Ramos (cell line): ENCODE measurements at regions not wholly inside any gene's neighbourhood (a gene's known extent, or its start where the extent isn't known, plus 50 kb on each side); places are given as distances from the start of the nearest gene placed in this dataset.
"Not testable (repeated sequence)": the region's sequence is repeated elsewhere in the genome, so short reads cannot be mapped to it uniquely, and the experiment has no call there.

Experiments
- in situ Hi-C: fragments of 300-500 bp; cut with MboI; formaldehyde crosslinking; loops from one replicate; pipeline ENCODE4 v1.14.3; 2022; ENCODE audit warnings: low sequenced_read_pairs; ENCODE audit not compliant: unreplicated experiment

DNA sequence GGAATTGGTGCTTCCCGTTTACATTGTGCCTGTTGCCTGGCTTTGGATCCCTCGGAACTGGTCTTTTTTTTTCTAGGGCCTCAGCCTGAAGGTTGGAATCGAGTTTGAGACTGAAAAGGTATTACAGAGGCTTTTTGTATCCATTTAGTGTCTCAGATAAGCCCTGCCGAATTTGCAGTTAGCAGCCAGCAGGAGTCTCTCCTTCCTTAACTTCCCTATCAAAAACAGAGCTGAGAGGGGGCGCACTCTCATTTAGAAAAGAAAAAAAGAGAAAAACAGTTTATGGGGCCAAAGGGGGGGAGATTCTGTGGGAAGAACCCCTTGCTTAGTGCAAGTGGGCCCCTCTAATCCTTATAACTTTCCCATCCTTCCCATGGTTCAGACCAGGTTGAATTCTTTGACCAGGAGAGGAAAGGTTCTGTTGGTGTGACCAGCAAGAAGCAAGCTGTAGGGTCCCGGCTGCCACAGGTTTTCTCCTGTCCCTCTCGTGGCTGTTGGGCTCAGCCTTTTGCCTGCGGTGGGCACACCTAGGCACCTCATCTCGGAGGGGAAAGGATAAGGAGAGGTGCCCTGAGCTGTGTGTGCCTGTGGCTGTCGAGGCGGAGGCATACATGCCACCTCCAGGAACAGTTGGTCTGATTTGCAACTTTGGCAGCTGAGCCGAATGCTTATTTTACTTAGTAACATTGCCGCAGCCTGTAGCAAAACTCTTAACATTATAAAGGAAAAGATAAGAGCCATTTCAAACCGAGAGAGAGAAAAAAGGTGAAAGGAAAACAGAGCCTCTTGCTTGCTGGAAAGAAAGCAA lies 565.0 kb upstream of the CNTN5 start:
- in situ Hi-C loops = no loop called here

DNA sequence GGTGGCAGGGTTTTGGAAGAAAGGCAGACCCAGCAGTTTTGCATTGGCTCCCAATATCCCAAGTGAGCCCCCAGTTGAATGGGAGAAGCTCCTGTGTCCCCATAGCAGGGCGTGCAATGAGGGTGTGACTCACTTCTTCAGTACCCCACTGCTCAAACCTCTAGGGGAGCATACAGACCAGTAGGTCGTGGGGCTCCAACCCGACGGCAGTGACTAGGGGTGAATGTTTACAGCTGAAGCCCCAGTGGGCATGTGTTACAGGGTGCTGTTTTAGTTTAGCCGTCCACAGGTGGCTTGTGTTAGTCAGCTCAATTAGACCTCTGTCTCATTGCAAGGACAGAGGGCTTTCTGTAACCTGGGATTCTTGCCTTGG lies 564.5 kb upstream of the CNTN5 start:
- in situ Hi-C loops = no loop called here

DNA sequence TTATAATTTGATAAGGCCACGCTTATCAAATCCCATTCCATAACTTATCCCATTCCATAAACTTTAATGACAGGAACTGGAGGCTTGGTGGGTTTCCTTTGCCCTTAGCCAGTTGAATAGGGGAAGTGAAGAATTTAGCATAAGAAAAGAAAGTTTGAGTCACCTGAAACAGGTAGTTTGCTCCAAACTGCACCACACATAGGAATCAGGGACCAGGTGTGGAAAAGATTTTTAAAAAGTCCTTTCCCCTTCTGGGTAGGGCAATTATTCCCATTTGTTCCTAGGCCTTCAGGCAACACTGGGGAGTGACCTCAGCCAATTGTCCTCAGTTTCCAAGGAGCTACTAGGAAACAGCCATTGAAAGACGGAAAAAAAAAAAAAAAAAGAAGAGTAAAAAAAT lies 525.7 kb upstream of the CNTN5 start:
- in situ Hi-C loops = no loop called here

DNA sequence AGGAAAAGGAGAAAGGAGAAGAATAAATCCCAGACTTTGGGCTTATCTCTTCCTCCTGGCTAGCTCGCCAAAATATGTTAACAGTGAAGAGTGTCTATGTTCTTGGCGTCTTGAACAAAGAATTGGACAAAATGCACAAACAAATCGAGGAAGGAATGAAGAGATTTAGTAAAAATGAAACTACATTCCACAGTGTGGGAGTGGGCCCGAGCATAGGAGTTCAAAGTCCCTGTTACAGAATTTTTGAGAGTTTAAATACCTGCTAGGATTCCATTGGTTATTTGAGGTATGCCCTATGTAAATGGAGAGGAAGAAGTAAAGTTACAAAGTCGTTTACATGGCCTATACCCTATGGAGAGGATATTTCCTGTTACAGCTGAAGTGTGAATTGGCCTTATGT lies 525.1 kb upstream of the CNTN5 start:
- in situ Hi-C loops = no loop called here

DNA sequence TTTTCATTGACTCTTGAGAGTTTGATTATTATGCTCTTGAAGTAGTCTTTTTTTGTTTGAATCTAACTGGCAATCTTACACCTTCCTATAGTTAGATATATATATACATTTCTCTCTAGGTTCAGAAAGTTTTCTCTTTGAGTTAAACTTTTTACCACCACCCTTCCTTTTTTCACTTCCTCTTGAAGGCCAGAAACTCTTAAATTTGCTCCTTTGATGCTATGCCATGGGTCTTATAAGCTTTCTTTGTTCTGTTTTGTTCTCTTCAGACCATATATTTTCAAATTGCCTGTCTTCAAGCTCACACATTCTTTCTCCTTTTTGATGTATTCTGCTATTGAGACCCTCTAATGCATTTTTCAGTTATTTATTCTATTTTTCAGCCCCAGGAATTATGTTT lies 513.5 kb upstream of the CNTN5 start:
- in situ Hi-C loops = no loop called here

DNA sequence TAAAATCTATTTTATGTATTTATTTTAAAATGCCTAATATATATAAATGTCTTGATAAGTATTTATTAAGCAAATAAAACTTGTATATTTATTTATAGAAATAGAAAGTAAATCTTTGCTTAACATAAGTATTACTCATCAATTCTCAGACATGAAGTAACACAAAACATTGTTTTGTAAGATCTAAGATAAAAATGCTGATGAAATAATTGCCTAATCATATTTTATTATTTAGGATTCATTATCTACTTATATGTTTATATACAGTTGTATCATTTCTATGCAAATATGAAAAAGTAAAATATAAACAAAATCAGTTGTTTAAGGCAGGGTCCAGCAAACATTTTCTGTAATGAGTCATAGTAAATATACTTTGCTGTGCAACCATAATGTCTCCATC lies 507.8 kb upstream of the CNTN5 start:
- in situ Hi-C loops = no loop called here

DNA sequence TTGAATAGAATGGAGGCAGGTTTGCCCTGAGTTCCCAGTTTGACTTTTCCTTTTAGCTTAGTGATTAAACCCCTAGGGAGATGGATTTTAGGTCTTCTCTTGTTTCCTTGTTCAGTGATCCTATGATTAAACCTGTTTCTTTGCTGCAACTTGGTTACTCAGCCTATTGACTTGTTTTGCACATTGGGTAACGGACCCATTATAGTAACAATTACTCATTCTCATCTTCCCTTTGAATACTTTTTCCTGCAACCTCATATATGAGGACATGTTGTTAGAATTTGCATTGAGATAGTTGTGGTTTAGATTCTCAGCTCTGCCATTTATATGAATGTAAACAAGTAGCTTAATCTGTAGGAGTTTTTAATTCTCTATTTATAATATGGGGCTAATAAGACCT lies 489.2 kb upstream of the CNTN5 start:
- in situ Hi-C loops = no loop called here

DNA sequence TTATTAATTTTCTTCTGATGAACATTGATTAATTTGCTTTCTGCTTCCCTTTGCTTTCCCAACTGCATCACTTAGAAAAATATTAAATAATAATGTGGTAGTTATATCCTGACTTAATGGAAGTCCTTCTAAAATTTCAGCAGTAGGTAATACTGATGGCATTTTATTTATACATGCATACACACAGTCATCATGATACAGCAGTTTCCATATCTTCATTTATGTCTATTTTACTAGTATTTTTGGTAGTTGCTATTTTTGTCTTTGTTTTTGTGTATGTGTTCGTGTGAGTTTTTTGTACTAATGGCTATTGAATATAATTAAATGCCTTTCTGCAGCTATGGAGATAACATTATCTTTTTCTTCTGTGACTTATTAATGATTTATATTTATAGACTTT lies 484.7 kb upstream of the CNTN5 start:
- in situ Hi-C loops = no loop called here

DNA sequence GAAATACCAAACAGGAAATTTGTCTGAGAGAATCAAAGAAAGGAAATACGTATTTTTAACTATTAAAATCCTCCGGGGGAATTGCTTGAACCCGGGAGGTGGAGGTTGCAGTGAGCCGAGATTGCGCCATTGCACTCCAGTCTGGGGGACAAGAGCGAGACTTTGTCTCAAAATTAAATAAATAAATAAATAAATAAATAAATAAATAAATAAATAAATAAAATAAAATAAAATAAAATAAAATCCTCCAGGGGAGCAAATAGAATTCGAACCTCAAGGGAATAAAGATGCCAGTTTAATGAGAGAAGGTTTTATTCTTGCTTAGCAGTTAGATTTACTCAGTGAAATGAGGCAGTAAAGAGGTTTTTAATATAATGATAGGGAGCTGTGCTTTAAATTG lies 482.4 kb upstream of the CNTN5 start:
- in situ Hi-C loops = not testable (repeated sequence)

DNA sequence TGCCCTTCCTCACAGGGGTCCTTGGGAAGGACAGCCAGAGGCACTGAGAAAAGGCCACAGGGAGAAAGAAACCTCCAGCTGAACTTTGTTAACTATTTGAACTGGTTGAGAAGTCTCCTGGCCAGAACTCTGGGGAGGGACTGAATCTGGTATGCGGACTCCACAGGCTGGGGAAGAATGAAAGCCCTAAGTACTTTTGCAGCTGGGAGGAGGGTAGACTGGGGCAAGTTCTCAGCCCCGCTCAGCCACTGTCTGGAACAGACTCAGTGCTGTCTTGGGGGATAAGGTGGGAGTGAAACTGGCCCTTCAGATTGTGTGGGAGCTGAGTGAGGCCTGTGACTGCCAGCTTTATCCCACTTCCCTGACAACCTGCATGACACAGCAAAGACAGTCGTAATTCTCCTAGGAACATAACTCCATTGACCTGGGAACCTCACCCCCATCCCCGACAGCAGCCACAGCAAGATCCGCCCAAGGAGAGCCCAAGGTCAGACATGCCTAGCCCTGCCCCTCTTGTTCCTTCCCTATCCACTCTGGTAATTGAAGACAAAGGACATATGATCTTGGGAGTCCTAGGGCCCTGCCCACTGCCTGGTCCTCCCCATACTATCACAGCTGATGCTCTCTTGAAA lies 475.1 kb upstream of the CNTN5 start:
- in situ Hi-C loops = no loop called here

DNA sequence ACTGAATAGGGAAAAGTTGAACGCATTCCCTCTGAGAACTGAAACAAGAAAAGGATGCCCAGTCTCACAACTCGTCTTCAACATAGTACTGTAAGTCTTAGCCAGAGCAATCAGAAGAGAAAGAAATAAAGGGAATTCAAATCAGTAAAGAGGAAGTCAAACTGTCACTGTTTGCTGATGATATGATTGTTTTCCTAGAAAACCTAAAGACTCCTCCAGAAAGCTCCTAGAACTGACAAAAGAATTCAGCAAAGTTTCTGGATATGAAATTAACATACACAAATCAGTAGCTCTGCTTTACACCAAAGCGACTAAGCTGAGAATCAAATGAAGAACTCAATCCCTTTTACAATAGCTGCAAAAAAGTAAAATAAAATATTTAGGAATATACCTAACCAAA lies 471.2 kb upstream of the CNTN5 start:
- in situ Hi-C loops = no loop called here

DNA sequence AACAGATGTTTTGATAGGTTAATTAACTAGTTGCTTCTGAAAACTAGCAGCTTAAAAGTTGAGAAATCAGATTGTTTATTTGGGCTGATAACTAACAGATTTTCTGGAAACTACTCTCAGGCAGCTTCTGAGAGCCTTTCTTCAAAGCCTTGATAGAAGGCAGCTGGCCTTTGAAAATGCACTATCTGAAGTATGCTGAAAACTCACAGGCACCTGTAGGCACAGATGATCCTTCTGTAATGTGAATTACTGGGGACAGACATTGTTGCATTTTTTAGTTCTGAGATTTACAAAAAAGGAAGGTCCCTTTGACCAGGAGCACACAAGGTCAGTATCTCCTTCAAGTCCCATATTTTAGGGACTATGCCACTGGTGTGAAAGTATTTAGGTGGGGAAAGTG lies 460.8 kb upstream of the CNTN5 start:
- in situ Hi-C loops = no loop called here

DNA sequence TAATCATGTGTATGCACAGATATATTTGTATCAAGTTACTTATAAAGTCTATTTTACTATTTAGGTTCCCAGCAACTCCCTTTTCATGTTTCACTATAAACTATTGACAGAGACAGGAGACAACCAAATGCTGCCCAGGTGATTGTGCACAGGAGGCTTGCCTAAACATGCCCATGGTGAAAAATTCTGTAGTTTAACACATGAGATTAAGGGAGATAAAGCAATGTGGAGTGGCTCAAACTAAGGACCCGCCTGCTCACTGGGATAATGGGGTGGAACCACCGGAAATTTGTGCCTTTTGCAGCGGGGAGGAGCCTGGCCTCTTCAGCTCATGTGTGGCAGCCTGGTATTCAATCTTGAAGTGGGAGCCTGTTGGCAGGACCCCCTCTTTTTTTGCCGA lies 459.5 kb upstream of the CNTN5 start:
- in situ Hi-C loops = no loop called here

DNA sequence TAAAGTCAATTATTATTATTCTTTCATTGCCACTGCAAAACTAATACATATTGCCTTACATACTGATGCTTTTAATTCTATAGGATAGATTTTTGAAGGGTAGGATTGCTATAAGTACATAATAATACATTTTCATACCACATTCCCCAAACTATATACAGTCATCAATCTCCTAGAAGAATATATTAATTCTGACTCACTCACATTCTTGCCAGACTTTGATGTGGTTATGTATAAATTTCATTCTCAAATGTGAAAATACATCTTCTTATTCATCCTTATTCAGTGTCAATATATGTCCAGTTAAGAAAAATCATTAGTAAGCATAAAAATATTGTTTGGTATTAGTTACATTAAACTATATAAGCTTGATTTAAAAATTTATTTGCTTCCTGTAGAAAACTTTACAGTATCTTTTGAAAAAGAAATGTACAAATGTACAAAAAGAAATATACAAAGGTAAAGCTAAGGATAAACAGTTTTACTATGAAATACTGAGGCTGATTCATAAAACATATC lies 458.8 kb upstream of the CNTN5 start:
- in situ Hi-C loops = no loop called here

DNA sequence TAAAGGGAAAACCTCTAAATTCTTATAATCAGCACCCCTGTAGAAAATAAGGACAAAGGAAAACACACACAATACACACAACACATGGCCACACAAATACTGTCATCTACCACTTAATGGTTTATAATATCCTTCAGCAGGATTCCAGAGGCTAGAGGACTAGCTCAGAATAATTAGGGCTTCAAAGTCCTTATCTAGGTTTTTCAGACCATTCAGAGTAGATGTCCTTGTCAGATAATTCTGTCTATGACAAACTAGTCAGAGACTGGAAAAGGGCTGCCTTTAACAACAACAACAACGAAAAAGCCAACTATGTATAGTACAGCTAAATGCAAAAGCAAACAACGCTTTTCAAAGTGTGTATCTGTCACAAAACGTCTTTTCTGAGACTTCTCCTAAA lies 456.5 kb upstream of the CNTN5 start:
- in situ Hi-C loops = no loop called here

DNA sequence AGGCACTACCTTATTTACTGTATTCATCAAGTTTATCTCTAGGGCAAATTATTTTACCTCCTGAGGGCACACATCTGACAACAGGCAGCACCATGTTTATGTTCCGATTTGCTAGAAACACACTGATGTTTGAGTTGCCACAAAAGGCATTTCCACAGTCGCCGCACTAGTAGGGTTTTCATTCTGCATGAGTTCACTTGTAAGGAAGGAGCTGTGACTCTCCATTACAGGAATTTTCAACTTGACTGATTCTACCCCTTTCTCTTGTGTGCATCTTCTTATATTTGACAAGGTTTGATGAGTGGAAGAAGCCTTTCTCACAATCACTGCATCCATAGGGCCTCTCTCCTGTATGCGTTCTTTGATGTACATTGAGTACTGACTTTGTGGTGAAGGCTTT lies 455.9 kb upstream of the CNTN5 start:
- in situ Hi-C loops = no loop called here

DNA sequence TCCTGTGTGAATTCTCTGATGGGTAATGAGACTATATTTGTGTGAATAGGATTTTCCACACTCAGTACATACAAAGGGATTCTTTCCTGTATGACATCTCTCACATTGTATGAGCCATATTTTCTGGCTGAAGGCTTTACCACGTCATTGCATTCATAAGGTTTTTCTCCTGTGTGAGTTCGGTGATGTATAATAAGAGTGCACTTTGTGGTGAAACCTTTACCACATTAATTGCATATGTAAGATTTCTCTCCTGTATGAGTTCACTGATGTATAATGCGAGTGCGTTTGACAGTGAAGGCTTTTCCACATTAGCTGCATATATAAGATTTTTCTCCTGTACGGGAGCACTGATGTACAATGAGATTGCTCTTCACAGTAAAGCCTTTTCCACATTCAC lies 455.4 kb upstream of the CNTN5 start:
- in situ Hi-C loops = no loop called here

DNA sequence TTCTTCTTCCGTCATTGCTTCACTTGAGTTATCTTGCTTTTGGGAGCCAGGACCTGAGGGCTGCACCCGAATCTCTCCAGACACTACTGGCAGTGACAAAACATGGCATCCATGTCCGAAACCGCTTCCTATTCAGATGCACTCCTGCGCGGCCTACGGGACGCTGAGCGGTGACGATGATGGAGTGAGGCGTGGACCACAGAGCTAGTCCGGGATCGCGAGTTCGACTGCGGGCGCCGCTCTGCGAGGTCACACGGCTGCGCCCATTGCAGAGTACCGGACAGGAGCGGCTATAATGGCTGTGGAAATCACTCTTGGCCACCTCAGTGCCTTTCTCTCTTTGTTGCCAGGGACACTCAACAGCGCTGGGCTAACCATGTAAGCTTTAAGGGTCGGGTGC lies 453.8 kb upstream of the CNTN5 start:
- in situ Hi-C loops = no loop called here

DNA sequence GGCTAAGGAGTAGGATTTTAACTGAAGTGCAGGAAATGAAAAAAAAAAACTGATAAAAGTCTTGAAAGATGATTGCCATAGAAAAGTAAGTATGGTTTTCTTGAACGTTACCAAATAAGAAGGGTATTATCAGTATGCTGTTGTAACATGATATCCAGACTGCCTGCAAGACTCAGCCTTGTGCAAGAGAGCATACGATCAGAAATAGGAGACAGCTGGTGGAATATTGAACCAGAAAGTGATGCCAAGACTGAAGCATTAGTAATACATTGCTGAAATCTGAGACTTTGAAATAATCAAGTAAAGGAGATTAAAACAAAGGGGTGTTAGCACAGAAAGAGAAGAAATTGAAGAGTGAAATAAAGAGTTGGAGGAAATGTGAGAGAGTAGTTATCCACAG lies 452.7 kb upstream of the CNTN5 start:
- in situ Hi-C loops = no loop called here

DNA sequence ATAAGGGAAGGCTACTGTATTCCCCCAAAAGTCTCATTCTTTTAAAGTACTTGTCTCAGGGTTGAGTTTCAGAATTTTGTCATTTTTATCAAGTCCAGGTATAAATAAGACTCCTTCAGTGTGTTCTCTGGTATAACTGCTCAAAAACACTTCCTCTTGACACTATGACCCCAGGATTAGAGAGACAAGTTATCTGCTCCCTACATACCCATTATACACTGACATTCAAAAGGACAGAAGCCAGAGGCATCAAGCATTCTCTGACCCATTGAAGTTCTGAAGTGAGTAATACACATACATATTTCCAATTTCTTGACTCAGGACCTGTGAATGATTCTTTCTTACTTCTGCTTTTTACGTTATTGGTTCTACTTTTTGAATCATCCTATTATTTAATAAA lies 447.8 kb upstream of the CNTN5 start:
- in situ Hi-C loops = no loop called here

DNA sequence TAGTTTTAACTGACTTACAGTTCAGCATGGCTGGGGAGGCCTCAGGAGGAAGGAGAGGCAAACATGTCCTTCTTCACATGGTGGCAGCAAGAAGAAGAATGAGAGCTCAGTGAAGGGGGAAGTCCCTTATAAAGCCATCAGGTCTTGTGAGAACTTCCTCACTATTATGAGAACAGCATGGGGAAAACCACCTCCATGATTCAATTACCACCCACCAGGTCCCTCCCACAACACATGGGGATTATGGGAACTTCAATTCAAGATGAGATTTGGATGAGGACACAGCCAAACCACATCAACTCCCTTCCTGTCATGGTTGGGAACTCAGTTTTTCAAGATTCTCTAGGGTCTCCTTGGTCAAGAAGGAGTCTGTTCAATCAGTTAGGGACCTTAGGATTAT lies 432.9 kb upstream of the CNTN5 start:
- in situ Hi-C loops = no loop called here

DNA sequence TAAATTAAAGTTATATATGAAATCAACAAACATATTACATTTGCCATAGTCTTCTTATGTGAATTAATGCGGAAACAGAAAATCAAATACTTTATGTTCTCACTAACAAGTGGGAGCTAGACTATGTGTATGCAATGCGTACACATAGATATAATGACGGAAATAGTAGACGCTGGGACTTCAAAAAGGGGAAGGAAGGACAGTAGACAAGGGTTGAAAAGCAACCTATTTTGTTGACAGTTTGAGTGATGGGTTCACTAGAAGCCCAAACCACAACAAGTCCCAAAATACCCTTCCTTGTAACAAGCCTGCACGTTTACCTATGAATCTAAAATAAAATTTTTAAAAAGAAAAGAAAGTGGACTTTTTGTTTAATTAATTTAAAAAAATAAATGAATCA lies 430.8 kb upstream of the CNTN5 start:
- in situ Hi-C loops = no loop called here
